Osteoblast (primary cell): ENCODE measurements at regions not wholly inside any gene's neighbourhood (a gene's known extent, or its start where the extent isn't known, plus 50 kb on each side); places are given as distances from the start of the nearest gene placed in this dataset.

Experiments
- DNase-seq: peaks from one replicate; pipeline ENCODE4 v3.0.0; 2011; ENCODE audit warnings: low spot score, mixed read lengths; ENCODE audit not compliant: insufficient read length; ENCODE audit errors: missing footprints
- H2AFZ ChIP-seq: 2 replicates; pipeline ENCODE4 v1.6.0; 2011; ENCODE audit warnings: mild to moderate bottlenecking, low read length
- H3K27ac ChIP-seq: 2 replicates; pipeline ENCODE4 v1.5.1; 2011; ENCODE audit warnings: mild to moderate bottlenecking, low read depth, low read length, moderate library complexity
- H3K27me3 ChIP-seq: 2 replicates; pipeline ENCODE4 v1.6.0; 2012; ENCODE audit warnings: mild to moderate bottlenecking, control low read depth, inconsistent platforms, low read length, moderate library complexity; ENCODE audit not compliant: insufficient read depth
- H3K36me3 ChIP-seq: 2 replicates; pipeline ENCODE4 v1.5.1; 2011; ENCODE audit warnings: mild to moderate bottlenecking, low read length, control low read depth, moderate library complexity; ENCODE audit not compliant: insufficient read depth
- H3K4me1 ChIP-seq: 2 replicates; pipeline ENCODE4 v1.5.1; 2011; ENCODE audit warnings: mild to moderate bottlenecking, low read length, control low read depth, moderate library complexity; ENCODE audit not compliant: insufficient read depth
- H3K4me2 ChIP-seq: 2 replicates; pipeline ENCODE4 v1.6.0; 2011; ENCODE audit warnings: mild to moderate bottlenecking, low read length; ENCODE audit not compliant: insufficient read depth
- H3K4me3 ChIP-seq: fragments of 200-600 bp; sonication (generic); 3 replicates; pipeline ENCODE4 v1.5.1; 2012; ENCODE audit warnings: mild to moderate bottlenecking, low read length, inconsistent platforms; ENCODE audit not compliant: insufficient read depth
- H3K79me2 ChIP-seq: 2 replicates; pipeline ENCODE4 v1.6.0; 2012; ENCODE audit warnings: mild to moderate bottlenecking, low read length, control low read depth, inconsistent platforms; ENCODE audit not compliant: insufficient read depth
- H3K9me3 ChIP-seq: 2 replicates; pipeline ENCODE4 v1.5.1; 2011; ENCODE audit warnings: low read depth, low read length, control low read depth
- H4K20me1 ChIP-seq: 2 replicates; pipeline ENCODE4 v1.6.0; 2012; ENCODE audit warnings: mild to moderate bottlenecking, low read length, control low read depth; ENCODE audit not compliant: insufficient read depth
- TF ChIP-seq, protein P1 (sequence below): IDR thresholded peaks from 2 replicates; pipeline ENCODE4 v1.5.1; 2011; ENCODE audit warnings: mild to moderate bottlenecking, low read depth, low read length, moderate library complexity; ENCODE audit errors: extremely low read depth

GRCh38 chr12:98042668-98043067, 472.7 kb upstream of the TMPO start:
- Histone ChIP-seq H3K9me3 (peaks cover 4% of the 10 kb centered on the region), H2AFZ (no peak overlapping the region), H4K20me1 (no peaks in the 10 kb centered on the region), H3K4me1 (no peaks in the 10 kb centered on the region), H3K4me3 (no peak overlapping the region), H3K79me2 (no peaks in the 10 kb centered on the region), H3K4me2 (no peak overlapping the region), H3K27me3 (no peaks in the 10 kb centered on the region), H3K36me3 (no peaks in the 10 kb centered on the region), H3K27ac (no peak overlapping the region)
- TF ChIP-seq, protein P1, sequence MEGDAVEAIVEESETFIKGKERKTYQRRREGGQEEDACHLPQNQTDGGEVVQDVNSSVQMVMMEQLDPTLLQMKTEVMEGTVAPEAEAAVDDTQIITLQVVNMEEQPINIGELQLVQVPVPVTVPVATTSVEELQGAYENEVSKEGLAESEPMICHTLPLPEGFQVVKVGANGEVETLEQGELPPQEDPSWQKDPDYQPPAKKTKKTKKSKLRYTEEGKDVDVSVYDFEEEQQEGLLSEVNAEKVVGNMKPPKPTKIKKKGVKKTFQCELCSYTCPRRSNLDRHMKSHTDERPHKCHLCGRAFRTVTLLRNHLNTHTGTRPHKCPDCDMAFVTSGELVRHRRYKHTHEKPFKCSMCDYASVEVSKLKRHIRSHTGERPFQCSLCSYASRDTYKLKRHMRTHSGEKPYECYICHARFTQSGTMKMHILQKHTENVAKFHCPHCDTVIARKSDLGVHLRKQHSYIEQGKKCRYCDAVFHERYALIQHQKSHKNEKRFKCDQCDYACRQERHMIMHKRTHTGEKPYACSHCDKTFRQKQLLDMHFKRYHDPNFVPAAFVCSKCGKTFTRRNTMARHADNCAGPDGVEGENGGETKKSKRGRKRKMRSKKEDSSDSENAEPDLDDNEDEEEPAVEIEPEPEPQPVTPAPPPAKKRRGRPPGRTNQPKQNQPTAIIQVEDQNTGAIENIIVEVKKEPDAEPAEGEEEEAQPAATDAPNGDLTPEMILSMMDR = no peak
- no peak for DNase-seq

- no peak for DNase-seq
- H3K9me3 ChIP-seq = peaks cover 4% of the 10 kb centered on the region
- H3K4me1 ChIP-seq = no peaks in the 10 kb centered on the region
- H4K20me1 ChIP-seq = no peaks in the 10 kb centered on the region
- H3K27ac ChIP-seq = no peak overlapping the region
- H3K79me2 ChIP-seq = no peaks in the 10 kb centered on the region
- no peak overlapping the region for H2AFZ ChIP-seq
- TF ChIP-seq, protein P1 = no peak
- no peaks in the 10 kb centered on the region for H3K27me3 ChIP-seq
- H3K4me3 ChIP-seq = no peak overlapping the region
- no peaks in the 10 kb centered on the region for H3K36me3 ChIP-seq
- H3K4me2 ChIP-seq = no peak overlapping the region
Measured at GRCh38 chr12:98045395-98045794, 470.0 kb upstream of the TMPO start.

- no peak overlapping the region for H2AFZ ChIP-seq
- peaks cover 4% of the 10 kb centered on the region for H3K9me3 ChIP-seq
- H3K4me1 ChIP-seq = no peaks in the 10 kb centered on the region
- H4K20me1 ChIP-seq = no peaks in the 10 kb centered on the region
- H3K79me2 ChIP-seq = no peaks in the 10 kb centered on the region
- TF ChIP-seq, protein P1 = no peak
- no peaks in the 10 kb centered on the region for H3K36me3 ChIP-seq
- no peak for DNase-seq
- no peaks in the 10 kb centered on the region for H3K27me3 ChIP-seq
- H3K27ac ChIP-seq = no peak overlapping the region
- H3K4me2 ChIP-seq = no peak overlapping the region
- no peak overlapping the region for H3K4me3 ChIP-seq
Measured at GRCh38 chr12:98048326-98048725, 467.1 kb upstream of the TMPO start.

- H2AFZ ChIP-seq = no peak overlapping the region
- no peak overlapping the region for H3K4me3 ChIP-seq
- H3K27me3 ChIP-seq = no peaks in the 10 kb centered on the region
- H3K9me3 ChIP-seq = no peaks in the 10 kb centered on the region
- no peaks in the 10 kb centered on the region for H3K4me1 ChIP-seq
- H3K27ac ChIP-seq = no peak overlapping the region
- H4K20me1 ChIP-seq = no peaks in the 10 kb centered on the region
- no peaks in the 10 kb centered on the region for H3K36me3 ChIP-seq
- no peak for DNase-seq
- no peak overlapping the region for H3K4me2 ChIP-seq
- TF ChIP-seq, protein P1 = no peak
- no peaks in the 10 kb centered on the region for H3K79me2 ChIP-seq
Measured at GRCh38 chr12:98053202-98053601, 462.2 kb upstream of the TMPO start.
